Tibial nerve (tissue), 4 donors: ENCODE measurements at regions not wholly inside any gene's neighbourhood (a gene's known extent, or its start where the extent isn't known, plus 50 kb on each side); places are given as distances from the start of the nearest gene placed in this dataset.
"Not testable (repeated sequence)": the region's sequence is repeated elsewhere in the genome, so short reads cannot be mapped to it uniquely, and the experiment has no call there.

ENCODE experiments used
- DNase-seq, 2 donors: peaks; one replicate each; pipeline ENCODE4 v3.0.0-alpha.2; 2019; ENCODE audit warnings: low spot score in 2 of 2
- H3K27ac ChIP-seq, 4 donors: fragments of 200-600 bp; sonication (generic) in 3 of 4; one replicate each; pipeline ENCODE4 v1.5.1; 2017 to 2019; ENCODE audit warnings: mild to moderate bottlenecking in 1 of 4
- H3K27me3 ChIP-seq, 2 donors: fragments of 200-600 bp; sonication (generic) in 1 of 2; one replicate each; pipeline versions ENCODE4 v1.5.1 to v1.6.0; 2017 to 2019
- H3K36me3 ChIP-seq, 3 donors: fragments of 200-600 bp; sonication (generic); one replicate each; pipeline ENCODE4 v1.5.1; 2018 to 2019
- H3K4me1 ChIP-seq, 4 donors: fragments of 200-600 bp; sonication (generic) in 3 of 4; one replicate each; pipeline ENCODE4 v1.5.1; 2017 to 2019
- H3K4me3 ChIP-seq, 4 donors: fragments of 200-600 bp; sonication (generic) in 3 of 4; one replicate each; pipeline ENCODE4 v1.5.1; 2017 to 2019; ENCODE audit warnings: mild to moderate bottlenecking in 1 of 4, moderate library complexity in 1 of 4
- H3K9me3 ChIP-seq, 4 donors: fragments of 200-600 bp; sonication (generic) in 3 of 4; one replicate each; pipeline ENCODE4 v1.5.1; 2017 to 2019
- CTCF ChIP-seq, 5 experiments: fragments of 200-600 bp in 3 of 5; fragments of 450-650 bp in 2 of 5; sonication (generic) in 3 of 5; IDR thresholded peaks; one replicate each; pipeline ENCODE4 v1.5.1; 2016 to 2019; ENCODE audit warnings: antibody characterized with exemption in 5 of 5, mild to moderate bottlenecking in 3 of 5, moderate library complexity in 2 of 5
- EP300 ChIP-seq, 2 donors: sonication (generic); formaldehyde crosslinking; IDR thresholded peaks; one replicate each; pipeline ENCODE4 v1.6.1; 2017; ENCODE audit warnings: antibody characterized with exemption in 2 of 2, mild to moderate bottlenecking in 1 of 2
- POLR2A ChIP-seq, 2 donors: fragments of 450-650 bp; IDR thresholded peaks; one replicate each; pipeline ENCODE4 v1.6.1; 2017; ENCODE audit warnings: antibody characterized with exemption in 2 of 2, mild to moderate bottlenecking in 2 of 2, moderate library complexity in 2 of 2
- WGBS, 2 donors: methylation state at CpG; one replicate each; pipeline ENCODE4 v1.1.5; 2018; 5-methylcytosine and 5-hydroxymethylcytosine counted together

GRCh38 chr5:171721464-171721863, 64.2 kb upstream of the SMIM23 start:
- Histone ChIP-seq H3K4me1 (no peaks in the 10 kb centered on the region), H3K4me3 (no peak overlapping the region), H3K27ac (no peak overlapping the region), H3K27me3 (no peaks in the 10 kb centered on the region), H3K36me3 (no peaks in the 10 kb centered on the region), H3K9me3 (peaks cover 0 to 12% (median under 1%) of the 10 kb centered on the region in 4 donors)
- TF ChIP-seq EP300 (IDR thresholded peaks at IDR 0.05) (no peak), POLR2A (IDR thresholded peaks at IDR 0.05) (no peak), CTCF (IDR thresholded peaks at IDR 0.05) (no peak)
- DNase-seq = no peak
- 39 to 42% methylated on average over 5 of the region's 5 CpGs for WGBS, 2 donors

GRCh38 chr5:171724468-171725204, 61.0 kb upstream of the SMIM23 start:
- H3K27ac ChIP-seq = no peak overlapping the region
- 49 to 58% methylated on average over 15 of the region's 15 CpGs for WGBS, 2 donors
- no peak overlapping the region for H3K4me3 ChIP-seq
- no peaks in the 10 kb centered on the region for H3K4me1 ChIP-seq
- no peaks in the 10 kb centered on the region for H3K27me3 ChIP-seq
- peaks cover 0 to 21% (median 3%) of the 10 kb centered on the region in 4 donors for H3K9me3 ChIP-seq
- no peaks in the 10 kb centered on the region for H3K36me3 ChIP-seq
- DNase-seq = no peak
- no peak for TF ChIP-seq CTCF (IDR thresholded peaks at IDR 0.05)
- no peak for TF ChIP-seq EP300 (IDR thresholded peaks at IDR 0.05)
- TF ChIP-seq POLR2A (IDR thresholded peaks at IDR 0.05) = no peak

DNA sequence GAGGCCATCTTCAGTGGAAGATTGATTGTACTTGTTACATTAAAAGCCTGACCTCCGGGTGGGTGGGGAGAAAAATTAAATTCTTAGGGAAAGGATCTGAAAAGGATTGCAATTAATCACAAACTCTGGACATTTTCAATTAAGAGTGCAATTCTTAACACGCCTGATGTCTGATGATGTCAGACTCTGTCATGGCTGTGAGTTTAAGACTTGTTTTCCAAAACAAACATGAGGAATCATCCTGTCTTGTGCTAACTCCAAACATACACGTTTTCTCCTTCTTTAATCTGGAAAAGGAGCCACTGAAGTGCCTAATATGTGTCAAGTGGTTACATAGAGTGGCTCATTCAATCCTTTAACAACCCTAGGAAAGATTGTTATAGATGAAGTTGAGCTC, 60.4 kb upstream of the SMIM23 start:
- no peak for DNase-seq
- Histone ChIP-seq H3K9me3 (peaks cover 0 to 26% (median 3%) of the 10 kb centered on the region in 4 donors), H3K4me1 (no peaks in the 10 kb centered on the region), H3K36me3 (no peaks in the 10 kb centered on the region), H3K27me3 (no peaks in the 10 kb centered on the region), H3K4me3 (no peak overlapping the region), H3K27ac (no peak overlapping the region)
- TF ChIP-seq POLR2A (IDR thresholded peaks at IDR 0.05) = no peak
- no peak for TF ChIP-seq EP300 (IDR thresholded peaks at IDR 0.05)
- TF ChIP-seq CTCF (IDR thresholded peaks at IDR 0.05) = no peak
- WGBS, 2 donors = 55 to 62% methylated on average over 3 of the region's 3 CpGs

GRCh38 chr5:171726819-171727218, 58.8 kb upstream of the SMIM23 start:
- not testable (repeated sequence) for H3K27ac ChIP-seq, DNase-seq, H3K27me3 ChIP-seq, H3K4me3 ChIP-seq, H3K4me1 ChIP-seq, H3K36me3 ChIP-seq
- peaks cover 0 to 26% (median 3%) of the 10 kb centered on the region in 4 donors for H3K9me3 ChIP-seq
- WGBS, 2 donors = 81 to 89% methylated on average over 2 of the region's 2 CpGs

DNA sequence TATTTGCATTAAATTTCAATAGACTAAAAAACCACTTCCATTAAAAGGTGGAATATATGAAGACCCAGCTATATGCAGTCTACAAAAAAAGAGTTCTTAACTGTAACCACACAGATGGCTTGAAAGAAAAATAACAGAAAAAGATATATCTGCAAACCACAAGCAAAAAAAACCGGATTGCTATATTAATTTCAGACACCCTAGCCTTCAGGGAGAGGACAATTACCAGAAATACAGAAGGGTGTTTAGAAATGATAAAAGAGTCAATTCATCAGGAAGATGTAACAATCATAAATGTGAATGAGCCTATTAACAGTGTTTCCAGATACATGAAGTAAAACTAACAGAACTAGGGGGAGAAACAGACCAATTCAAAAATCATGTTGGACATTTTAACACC, 56.9 kb upstream of the SMIM23 start:
- H3K36me3 ChIP-seq = no peaks in the 10 kb centered on the region
- WGBS, 2 donors = 67 to 73% methylated on average over 1 of the region's 1 CpG

More for the DNA sequence above, 56.9 kb upstream of the SMIM23 start:
- peaks cover 0 to 26% (median 3%) of the 10 kb centered on the region in 4 donors for H3K9me3 ChIP-seq
- H3K4me1 ChIP-seq = no peaks in the 10 kb centered on the region
- TF ChIP-seq EP300 (IDR thresholded peaks at IDR 0.05) = no peak
- no peak for TF ChIP-seq CTCF (IDR thresholded peaks at IDR 0.05)
- no peak for TF ChIP-seq POLR2A (IDR thresholded peaks at IDR 0.05)
- H3K4me3 ChIP-seq = no peak overlapping the region
- no peak for DNase-seq
- H3K27me3 ChIP-seq = no peaks in the 10 kb centered on the region
- H3K27ac ChIP-seq = no peak overlapping the region
